ENCODE measurements at regions not wholly inside any gene's neighbourhood (a gene's known extent, or its start where the extent isn't known, plus 50 kb on each side); places are given as distances from the start of the nearest gene placed in this dataset.

GRCh38 chr6:93069856-93070255, 349.5 kb downstream of the EPHA7 start:
- Histone ChIP-seq H3K36me3 (ENCODE audit: low read depth, low read length) (no peaks in the 10 kb centered on the region), H3K79me2 (ENCODE audit: low read length) (no peaks in the 10 kb centered on the region), H3K4me3 (ENCODE audit: low read length) (no peak overlapping the region), H3K9me3 (ENCODE audit: low read length) (no peaks in the 10 kb centered on the region), H3K9me2 (replicated peaks; ENCODE audit: low read length) (no peaks in the 10 kb centered on the region), H2AFZ (ENCODE audit: low read length) (no peak overlapping the region), H3K9ac (ENCODE audit: low read length) (no peak overlapping the region), H3K27me3 (ENCODE audit: low read length) (no peaks in the 10 kb centered on the region), H3K4me2 (ENCODE audit: low read length) (no peak overlapping the region), H3K4me1 (ENCODE audit: insufficient read depth, low read length) (no peaks in the 10 kb centered on the region), H3F3A (ENCODE audit: low read length, unreplicated experiment) (no peaks in the 10 kb centered on the region), H3K27ac (ENCODE audit: low read length) (no peak overlapping the region), H4K20me1 (ENCODE audit: low read length) (no peaks in the 10 kb centered on the region)
- BruUV-seq (replicated peaks): no TSS peak
- ChIA-PET POLR2A (ENCODE audit: unreplicated experiment) (no interaction called here), CTCF (no interaction called here)
- DNase-seq (no peak), ATAC-seq (no peak)
- intact Hi-C loops (cut with micrococcal nuclease): no loop called here
- no peak for TF ChIP-seq CTCF (conservative IDR thresholded peaks at IDR 0.05; ENCODE audit: low read depth, low read length)
- TF ChIP-seq EZH2phosphoT487 (IDR thresholded peaks at IDR 0.05; ENCODE audit: borderline replicate concordance, low read length): no peak
- TF ChIP-seq EZH2 (IDR thresholded peaks at IDR 0.05; ENCODE audit: low read length, unreplicated experiment): no peak

- DNase-seq (no peak), ATAC-seq (no peak)
- Histone ChIP-seq H3K27me3 (ENCODE audit: low read length) (no peaks in the 10 kb centered on the region), H2AFZ (ENCODE audit: low read length) (no peak overlapping the region), H3K36me3 (ENCODE audit: low read depth, low read length) (no peaks in the 10 kb centered on the region), H3K4me1 (ENCODE audit: insufficient read depth, low read length) (no peaks in the 10 kb centered on the region), H3K9ac (ENCODE audit: low read length) (no peak overlapping the region), H3K27ac (ENCODE audit: low read length) (no peak overlapping the region), H3K4me3 (ENCODE audit: low read length) (no peak overlapping the region), H3F3A (ENCODE audit: low read length, unreplicated experiment) (no peaks in the 10 kb centered on the region), H4K20me1 (ENCODE audit: low read length) (no peaks in the 10 kb centered on the region), H3K79me2 (ENCODE audit: low read length) (no peaks in the 10 kb centered on the region), H3K4me2 (ENCODE audit: low read length) (no peak overlapping the region), H3K9me3 (ENCODE audit: low read length) (no peaks in the 10 kb centered on the region), H3K9me2 (replicated peaks; ENCODE audit: low read length) (no peaks in the 10 kb centered on the region)
- TF ChIP-seq EZH2 (IDR thresholded peaks at IDR 0.05; ENCODE audit: low read length, unreplicated experiment) (no peak), CTCF (conservative IDR thresholded peaks at IDR 0.05; ENCODE audit: low read depth, low read length) (no peak), EZH2phosphoT487 (IDR thresholded peaks at IDR 0.05; ENCODE audit: borderline replicate concordance, low read length) (no peak)
- ChIA-PET CTCF (no interaction called here), POLR2A (ENCODE audit: unreplicated experiment) (no interaction called here)
- intact Hi-C loops (cut with micrococcal nuclease): no loop called here
- no TSS peak for BruUV-seq (replicated peaks)
Measured at GRCh38 chr6:93059911-93060310, 359.4 kb downstream of the EPHA7 start.

- no peaks in the 10 kb centered on the region for H3F3A ChIP-seq (ENCODE audit: low read length, unreplicated experiment)
- CTCF ChIA-PET: no interaction called here
- no peak for DNase-seq
- no peaks in the 10 kb centered on the region for H3K36me3 ChIP-seq (ENCODE audit: low read depth, low read length)
- no TSS peak for BruUV-seq (replicated peaks)
- H3K27ac ChIP-seq (ENCODE audit: low read length): no peak overlapping the region
- H3K79me2 ChIP-seq (ENCODE audit: low read length): no peaks in the 10 kb centered on the region
- H3K9ac ChIP-seq (ENCODE audit: low read length): no peak overlapping the region
- H3K9me3 ChIP-seq (ENCODE audit: low read length): no peaks in the 10 kb centered on the region
- H2AFZ ChIP-seq (ENCODE audit: low read length): no peak overlapping the region
- TF ChIP-seq CTCF (conservative IDR thresholded peaks at IDR 0.05; ENCODE audit: low read depth, low read length): no peak
- no peak for TF ChIP-seq EZH2phosphoT487 (IDR thresholded peaks at IDR 0.05; ENCODE audit: borderline replicate concordance, low read length)
- TF ChIP-seq EZH2 (IDR thresholded peaks at IDR 0.05; ENCODE audit: low read length, unreplicated experiment): no peak
- no peaks in the 10 kb centered on the region for H3K4me1 ChIP-seq (ENCODE audit: insufficient read depth, low read length)
- no peaks in the 10 kb centered on the region for H4K20me1 ChIP-seq (ENCODE audit: low read length)
- intact Hi-C loops (cut with micrococcal nuclease): no loop called here
- no peak for ATAC-seq
- no peaks in the 10 kb centered on the region for H3K27me3 ChIP-seq (ENCODE audit: low read length)
- no peaks in the 10 kb centered on the region for H3K9me2 ChIP-seq (replicated peaks; ENCODE audit: low read length)
- no peak overlapping the region for H3K4me2 ChIP-seq (ENCODE audit: low read length)
- H3K4me3 ChIP-seq (ENCODE audit: low read length): no peak overlapping the region
- POLR2A ChIA-PET (ENCODE audit: unreplicated experiment): no interaction called here
Measured at GRCh38 chr6:93057584-93057983, 361.8 kb downstream of the EPHA7 start.

All from PC-3 (cell line).